Stimulated activated CD4-positive, alpha-beta T cell treated with anti-CD3 and anti-CD28 coated beads, Interleukin-1b, Interleukin-23, amount 100 ng/mL, for 1 hour (primary cell): ENCODE measurements at regions not wholly inside any gene's neighbourhood (a gene's known extent, or its start where the extent isn't known, plus 50 kb on each side); places are given as distances from the start of the nearest gene placed in this dataset.

ENCODE experiments used
- DNase-seq, 2 donors: peaks; one replicate each; pipeline ENCODE4 v3.0.0-alpha.2; 2020; ENCODE audit warnings: low read depth in 2 of 2

DNA sequence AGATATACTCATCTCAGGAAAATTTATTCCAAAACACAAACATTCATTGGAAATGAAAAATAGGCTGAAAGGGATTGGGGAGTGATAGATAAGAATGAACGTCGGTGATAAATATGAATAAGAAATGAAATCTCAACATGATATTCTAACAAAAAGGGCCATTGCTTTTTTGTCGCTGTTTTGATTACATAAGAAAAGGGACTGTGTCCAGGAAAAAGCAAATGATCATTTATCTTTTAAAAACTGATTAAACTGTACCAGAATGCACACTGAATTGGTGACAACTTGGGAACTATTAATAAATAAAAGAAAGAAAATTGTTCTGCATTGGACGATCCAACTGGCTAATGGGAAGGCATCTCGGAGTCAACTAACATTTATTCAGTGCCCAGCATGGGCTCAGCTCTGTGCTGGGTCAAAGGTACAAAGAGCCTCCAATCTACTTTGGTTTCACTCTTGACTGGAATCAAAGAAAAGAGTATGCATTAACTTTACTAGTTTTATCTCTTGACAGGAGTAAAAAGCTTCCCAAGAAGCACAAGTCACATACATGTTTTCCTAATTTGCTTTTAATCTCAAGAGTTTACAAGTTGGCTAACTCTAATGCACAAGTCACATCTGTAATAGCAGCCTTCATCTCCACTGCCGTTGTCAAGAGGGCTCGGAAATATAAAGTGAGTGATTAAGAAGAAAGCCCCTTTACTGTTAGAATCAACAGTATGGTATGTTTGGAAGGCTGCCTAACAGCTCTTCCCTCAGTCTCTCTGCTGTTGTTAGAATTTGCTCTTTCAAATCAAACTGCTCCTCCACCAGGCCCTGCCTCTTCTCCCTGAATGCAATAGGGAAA is 280.0 kb downstream of the IGSF11 start:
- no peak for DNase-seq

- no peak for DNase-seq
Observed at GRCh38 chr3:118755253-118755801, 279.3 kb downstream of the IGSF11 start.

- no peak for DNase-seq
Observed at GRCh38 chr3:118760585-118761290, 273.9 kb downstream of the IGSF11 start.

GRCh38 chr3:118761291-118761606 is 273.4 kb downstream of the IGSF11 start:
- DNase-seq, result no peak

- no peak for DNase-seq
Observed at GRCh38 chr3:118765636-118766305, 268.9 kb downstream of the IGSF11 start.

DNA sequence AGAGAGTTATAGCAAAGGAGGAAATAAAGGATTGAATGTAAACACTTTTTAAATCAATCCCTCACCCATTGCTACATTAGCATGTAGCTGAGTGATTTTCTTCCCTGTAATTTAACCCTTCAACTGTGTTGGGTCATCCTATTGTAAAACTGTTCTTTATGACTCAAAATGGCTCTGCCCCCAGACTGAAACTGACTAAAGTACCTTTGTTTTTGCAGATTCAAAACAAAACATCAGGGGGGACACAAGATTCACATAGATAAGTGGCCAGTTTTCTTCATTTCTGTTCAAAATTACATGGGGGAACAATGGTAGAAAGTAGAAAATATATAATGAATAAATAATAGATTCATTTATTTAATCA is 268.4 kb downstream of the IGSF11 start:
- DNase-seq, result no peak

- no peak for DNase-seq
Observed at GRCh38 chr3:118772036-118772435, 262.6 kb downstream of the IGSF11 start.

DNA sequence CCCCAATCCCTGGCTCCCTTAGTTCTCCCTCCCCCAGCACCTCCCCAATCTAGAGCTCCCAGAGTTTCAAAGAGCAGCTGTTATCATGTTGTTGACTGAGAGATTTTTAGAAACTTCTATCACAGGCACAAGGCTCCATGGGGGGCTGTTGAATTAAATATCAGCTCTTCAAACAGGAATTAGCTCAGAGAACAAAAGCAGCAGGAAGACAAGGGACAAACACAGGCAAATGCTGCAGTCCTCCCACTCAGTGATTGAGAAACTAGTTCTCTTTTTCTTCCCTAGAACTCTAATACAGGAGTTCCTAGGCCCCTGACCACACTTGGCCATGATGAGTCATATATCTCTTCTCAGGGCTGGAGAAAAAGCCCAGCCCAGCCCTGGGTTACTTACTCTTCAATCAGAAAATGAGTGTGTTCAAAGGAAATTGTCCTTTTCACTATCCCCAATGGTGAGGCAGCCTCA is 262.1 kb downstream of the IGSF11 start:
- no peak for DNase-seq

GRCh38 chr3:118775021-118775420 is 259.6 kb downstream of the IGSF11 start:
- DNase-seq, result no peak

DNA sequence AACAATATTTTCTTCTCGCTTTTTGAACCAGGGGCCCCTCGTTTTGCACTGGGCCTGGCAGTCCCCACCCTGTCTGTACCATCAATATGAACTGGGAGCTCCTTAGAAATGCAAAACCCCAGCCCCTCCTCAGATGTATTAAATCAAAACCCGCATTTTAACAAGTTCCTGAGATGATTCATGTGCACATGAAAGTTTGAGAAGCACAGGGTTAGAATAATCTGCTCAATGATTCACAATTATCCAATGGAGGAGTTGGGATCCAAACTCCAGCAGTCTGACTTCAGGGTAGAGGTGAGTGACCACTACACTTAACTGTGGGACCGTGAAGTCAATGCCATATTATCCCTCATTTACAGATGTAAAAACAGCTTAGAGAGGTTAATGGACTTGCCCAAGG is 256.4 kb downstream of the IGSF11 start:
- no peak for DNase-seq

GRCh38 chr3:118781232-118781631 is 253.4 kb downstream of the IGSF11 start:
- no peak for DNase-seq

DNA sequence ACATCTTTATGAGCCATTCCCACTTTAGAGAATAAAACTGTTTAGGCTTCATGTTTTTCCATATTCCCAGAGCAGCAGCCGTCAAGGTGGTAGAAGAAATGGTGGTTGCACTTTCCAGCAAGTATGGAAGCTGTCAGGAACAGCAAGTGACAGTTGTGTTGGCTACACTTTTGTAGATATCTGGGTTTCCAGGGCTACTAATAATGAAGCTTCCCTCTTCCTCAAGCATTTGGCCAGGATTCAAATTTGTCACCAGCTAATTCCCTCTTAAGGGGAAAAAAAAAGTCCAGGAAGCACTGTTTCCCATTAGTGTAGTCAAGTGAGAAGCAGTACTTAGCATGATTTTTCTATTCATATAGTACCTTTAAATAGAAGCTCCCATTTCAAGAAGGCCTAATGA is 252.8 kb downstream of the IGSF11 start:
- no peak for DNase-seq

GRCh38 chr3:118782755-118783202 is 251.9 kb downstream of the IGSF11 start:
- DNase-seq, result no peak

DNA sequence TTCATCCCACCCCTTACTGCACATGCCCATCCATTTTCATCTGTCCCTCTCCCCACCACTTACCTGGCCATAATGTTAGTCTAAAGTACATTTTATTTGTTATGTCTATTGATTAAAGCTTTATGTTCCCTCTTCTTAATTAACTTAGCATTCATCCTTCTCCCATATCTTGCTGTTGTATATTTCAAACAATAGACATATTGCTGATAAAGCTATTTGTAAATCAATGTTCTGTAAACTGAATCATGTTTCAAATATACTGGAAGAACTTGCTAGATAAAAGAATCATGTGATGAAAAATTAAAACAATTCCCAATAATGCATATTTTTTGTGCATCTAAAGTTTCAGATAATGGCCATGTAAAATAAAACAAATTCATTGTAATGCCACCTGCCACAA is 249.2 kb downstream of the IGSF11 start:
- no peak for DNase-seq

GRCh38 chr3:118791246-118791645 is 243.4 kb downstream of the IGSF11 start:
- no peak for DNase-seq

GRCh38 chr3:118792191-118792590 is 242.5 kb downstream of the IGSF11 start:
- DNase-seq, result no peak

GRCh38 chr3:118793176-118793575 is 241.5 kb downstream of the IGSF11 start:
- no peak for DNase-seq

GRCh38 chr3:118799303-118799702 is 235.3 kb downstream of the IGSF11 start:
- no peak for DNase-seq

DNA sequence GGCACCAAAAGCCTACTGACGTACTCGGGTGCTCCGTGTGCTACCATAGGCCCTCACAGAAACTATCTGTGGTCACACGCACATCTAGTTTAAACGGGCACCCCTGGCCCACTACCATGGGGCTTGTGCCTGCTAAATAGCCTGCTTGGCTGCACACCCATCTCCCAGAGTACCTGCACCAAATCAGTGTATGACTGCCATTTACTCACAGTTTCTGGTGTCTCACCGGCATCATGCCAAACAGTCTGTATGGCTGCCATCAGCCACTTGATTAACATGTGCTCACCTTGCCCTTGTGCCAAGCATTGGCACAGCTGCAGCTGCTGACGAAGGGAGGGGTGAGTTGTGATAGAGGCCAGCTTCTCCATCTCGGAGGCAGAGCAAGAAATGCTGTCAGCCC is 232.7 kb downstream of the IGSF11 start:
- no peak for DNase-seq

DNA sequence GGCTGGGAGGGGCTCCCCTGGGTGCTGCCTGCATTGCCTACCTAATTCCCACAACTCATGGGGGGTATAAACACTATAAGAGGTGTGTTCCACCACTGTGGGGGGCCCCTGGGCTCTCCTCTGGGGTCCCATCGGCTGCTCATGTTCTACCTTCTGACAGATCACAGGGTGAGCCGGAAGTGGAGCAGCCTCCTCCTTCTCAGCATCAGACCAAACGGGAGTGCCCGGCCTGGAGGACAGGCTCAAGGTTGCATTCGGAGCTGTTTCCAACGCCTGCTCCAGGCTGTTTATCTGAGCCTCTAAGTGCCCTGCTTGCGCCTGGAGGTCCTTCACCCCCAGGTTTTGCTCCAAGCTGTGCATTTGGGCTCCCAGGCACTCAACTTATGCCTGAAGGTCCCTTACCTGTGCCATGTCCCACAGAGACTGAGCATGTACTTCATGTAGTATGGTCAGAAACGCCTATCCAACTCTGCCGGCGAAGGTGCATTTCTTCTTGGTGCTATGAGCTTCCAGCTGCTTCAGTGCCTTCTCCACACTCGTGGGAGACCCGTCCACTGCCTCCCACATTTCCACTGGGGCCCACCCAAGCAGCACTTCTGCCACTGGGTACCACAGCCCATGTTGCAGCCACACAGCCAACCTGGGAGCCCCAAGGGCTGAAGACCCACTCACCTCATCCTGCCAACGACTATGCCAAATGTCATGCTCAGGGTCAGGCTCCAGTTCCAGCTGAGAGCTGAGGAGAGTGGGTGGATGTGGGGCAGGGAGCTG is 232.1 kb downstream of the IGSF11 start:
- DNase-seq, result no peak

GRCh38 chr3:118803096-118803476 is 231.6 kb downstream of the IGSF11 start:
- DNase-seq, result no peak

GRCh38 chr3:118805007-118805406 is 229.6 kb downstream of the IGSF11 start:
- no peak for DNase-seq
